Epithelial cell of esophagus (primary cell): ENCODE measurements at regions not wholly inside any gene's neighbourhood (a gene's known extent, or its start where the extent isn't known, plus 50 kb on each side); places are given as distances from the start of the nearest gene placed in this dataset.
A peak's percentile ranks its signal among the peaks of the same experiment; 100 is the strongest.

Source experiments
- DNase-seq: peaks from one replicate; pipeline ENCODE4 v3.0.0; 2010; ENCODE audit warnings: low read depth
- H3K4me3 ChIP-seq: 2 replicates; pipeline ENCODE4 v1.5.1; 2011; ENCODE audit warnings: mild to moderate bottlenecking, low read length, control low read depth
- TF ChIP-seq, protein P1 (sequence below): IDR thresholded peaks from 2 replicates; pipeline ENCODE4 v1.5.1; 2011; ENCODE audit warnings: low read depth, mild to moderate bottlenecking, low read length, control low read depth, inconsistent platforms; ENCODE audit not compliant: insufficient read depth; ENCODE audit errors: missing control alignments

DNA sequence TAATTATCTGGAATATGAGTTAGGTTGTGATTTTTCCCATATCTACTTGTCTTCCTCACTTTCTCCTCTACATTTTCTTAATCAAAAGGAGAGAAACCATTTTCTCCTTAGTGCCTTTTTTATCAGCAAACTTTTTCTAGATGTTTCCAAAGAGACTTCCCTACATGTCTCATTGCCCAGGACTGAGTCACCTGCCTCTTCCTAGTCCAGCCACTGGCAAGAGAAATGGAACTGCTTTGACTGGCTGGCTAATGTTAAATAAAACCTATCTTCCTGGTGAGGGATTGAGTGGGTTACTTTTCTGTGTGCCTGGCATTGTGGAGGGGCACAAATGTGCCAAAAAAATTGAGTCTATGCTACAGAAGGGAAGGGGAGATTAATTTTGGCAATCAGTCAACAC is 52.1 kb upstream of the CD5L start:
- peak; percentile 59 for DNase-seq
- TF ChIP-seq, protein P1, sequence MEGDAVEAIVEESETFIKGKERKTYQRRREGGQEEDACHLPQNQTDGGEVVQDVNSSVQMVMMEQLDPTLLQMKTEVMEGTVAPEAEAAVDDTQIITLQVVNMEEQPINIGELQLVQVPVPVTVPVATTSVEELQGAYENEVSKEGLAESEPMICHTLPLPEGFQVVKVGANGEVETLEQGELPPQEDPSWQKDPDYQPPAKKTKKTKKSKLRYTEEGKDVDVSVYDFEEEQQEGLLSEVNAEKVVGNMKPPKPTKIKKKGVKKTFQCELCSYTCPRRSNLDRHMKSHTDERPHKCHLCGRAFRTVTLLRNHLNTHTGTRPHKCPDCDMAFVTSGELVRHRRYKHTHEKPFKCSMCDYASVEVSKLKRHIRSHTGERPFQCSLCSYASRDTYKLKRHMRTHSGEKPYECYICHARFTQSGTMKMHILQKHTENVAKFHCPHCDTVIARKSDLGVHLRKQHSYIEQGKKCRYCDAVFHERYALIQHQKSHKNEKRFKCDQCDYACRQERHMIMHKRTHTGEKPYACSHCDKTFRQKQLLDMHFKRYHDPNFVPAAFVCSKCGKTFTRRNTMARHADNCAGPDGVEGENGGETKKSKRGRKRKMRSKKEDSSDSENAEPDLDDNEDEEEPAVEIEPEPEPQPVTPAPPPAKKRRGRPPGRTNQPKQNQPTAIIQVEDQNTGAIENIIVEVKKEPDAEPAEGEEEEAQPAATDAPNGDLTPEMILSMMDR, result no peak
- H3K4me3 ChIP-seq, result no peak overlapping the region

DNA sequence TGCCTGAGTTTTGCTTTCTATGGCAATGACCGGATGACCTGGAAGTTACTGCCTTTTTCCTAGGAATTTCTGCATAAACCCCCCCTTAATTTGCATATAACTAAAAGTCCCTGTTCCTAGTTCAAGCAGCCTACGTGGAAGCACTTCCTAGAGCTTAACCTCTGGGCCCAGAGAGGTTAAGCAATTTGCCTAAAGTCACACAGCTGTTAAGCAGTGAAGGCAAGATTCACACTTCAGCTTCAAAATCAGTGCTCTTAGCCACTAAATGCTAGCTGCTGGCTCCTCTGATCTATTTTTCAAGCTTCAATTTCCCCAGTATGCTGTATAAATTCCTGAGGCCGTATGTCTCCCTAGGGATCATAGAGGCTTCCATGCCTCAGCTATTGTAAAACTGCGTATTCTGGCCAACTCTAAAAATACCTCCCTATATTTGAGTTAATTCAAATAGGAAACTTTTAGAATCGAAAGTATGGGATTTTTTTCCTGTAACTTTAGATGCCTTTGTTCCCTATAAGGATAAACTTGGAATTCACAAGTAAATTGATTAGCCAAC is 53.1 kb upstream of the CD5L start:
- H3K4me3 ChIP-seq, result no peak overlapping the region
- no peak for DNase-seq
- TF ChIP-seq, protein P1, result no peak

DNA sequence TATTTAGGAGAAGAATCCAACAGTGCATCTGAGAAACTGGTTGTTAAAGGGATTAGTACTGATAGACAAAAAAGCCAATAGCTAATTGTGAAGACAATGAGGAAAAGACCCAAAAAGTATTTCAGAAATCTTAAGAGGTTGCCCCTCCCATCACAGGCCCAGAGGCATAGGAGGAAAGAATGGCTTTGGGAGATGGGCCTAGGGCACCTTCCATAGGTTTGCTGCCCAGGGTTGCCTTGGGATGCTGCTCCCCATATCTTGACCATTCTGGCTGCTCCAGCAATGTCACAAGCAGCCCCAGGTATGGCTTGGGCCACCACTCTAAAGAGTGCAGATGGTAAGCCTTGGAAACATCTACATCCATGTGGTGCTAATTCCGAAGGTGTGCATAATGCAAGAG is 68.7 kb upstream of the CD5L start:
- TF ChIP-seq, protein P1, result no peak
- no peak for DNase-seq
- H3K4me3 ChIP-seq, result no peak overlapping the region

DNA sequence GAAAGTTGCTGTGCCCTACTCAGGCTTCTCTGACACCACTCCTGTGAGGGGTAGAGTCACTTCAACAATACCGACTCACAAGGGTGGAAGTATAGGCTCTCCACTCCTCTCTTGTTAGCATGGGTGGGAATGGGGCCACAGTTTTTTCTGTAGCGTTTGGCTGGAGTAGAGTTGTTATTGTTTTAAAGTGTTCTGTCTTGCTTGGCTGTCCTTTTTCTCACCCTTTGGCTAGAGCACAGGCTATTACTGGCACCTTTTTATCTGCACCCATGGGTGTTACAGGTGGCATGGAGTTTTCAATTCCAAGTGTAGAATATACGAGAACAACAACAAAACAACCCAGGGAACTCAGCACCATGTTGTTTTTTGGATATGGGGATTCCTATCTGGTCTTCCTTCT is 74.3 kb upstream of the CD5L start:
- no peak overlapping the region for H3K4me3 ChIP-seq
- no peak for DNase-seq
- TF ChIP-seq, protein P1, result no peak

- no peak for DNase-seq
- TF ChIP-seq, protein P1, result no peak
- H3K4me3 ChIP-seq, result no peak overlapping the region
Observed at GRCh38 chr1:157916887-157917570, 75.4 kb upstream of the CD5L start.

DNA sequence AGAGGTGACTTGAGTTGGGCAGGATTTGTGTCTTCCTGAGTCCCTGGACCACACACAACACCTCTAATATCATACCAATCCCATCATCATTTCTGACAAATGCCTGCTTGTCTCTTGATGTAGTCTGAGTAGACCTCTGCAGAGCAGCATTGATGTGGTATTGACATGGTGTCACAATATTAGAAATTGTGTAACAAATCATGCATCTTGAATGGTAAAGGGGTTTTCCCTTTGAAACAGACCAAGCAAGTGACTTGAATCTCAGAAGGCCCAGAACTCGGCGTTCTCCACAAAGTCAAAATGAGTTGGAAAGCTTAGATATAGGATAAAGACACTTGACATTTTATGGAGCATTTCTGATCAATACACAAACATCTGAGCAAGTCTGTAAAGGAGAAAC is 72.7 kb upstream of the KIRREL1 start:
- TF ChIP-seq, protein P1, result no peak
- no peak overlapping the region for H3K4me3 ChIP-seq
- DNase-seq, result no peak
